B cell (primary cell): ENCODE measurements at regions not wholly inside any gene's neighbourhood (a gene's known extent, or its start where the extent isn't known, plus 50 kb on each side); places are given as distances from the start of the nearest gene placed in this dataset.

Source experiments
- ATAC-seq: fragments of 200-7000 bp; cut with Tn5 transposase; one replicate; pipeline ENCODE4 v1.10.0; 2021; ENCODE audit warnings: low read depth, mild to moderate bottlenecking, moderate number of reproducible peaks, moderate library complexity
- CTCF ChIA-PET: fragments of 350-600 bp; sonication (Branson Sonifier 250); formaldehyde crosslinking; loops from one replicate; lab custom pipeline; 2021; ENCODE audit warnings: antibody characterized with exemption, inconsistent platforms; lab: Charles Lee
- POLR2A ChIA-PET: fragments of 350-600 bp; sonication (Branson Sonifier 250); formaldehyde crosslinking; loops from one replicate; lab custom pipeline; 2021; ENCODE audit warnings: antibody characterized with exemption; lab: Charles Lee
- DNase-seq: peaks from one replicate; pipeline ENCODE4 v3.0.0; 2013
- H2AFZ ChIP-seq: 2 replicates; pipeline ENCODE4 v1.6.1; 2012; ENCODE audit warnings: mild to moderate bottlenecking, low read depth, low read length; ENCODE audit not compliant: insufficient read depth, poor library complexity, severe bottlenecking
- H3K27ac ChIP-seq, 2 donors: 1 replicate in 1 of 2; 2 replicates in 1 of 2; pipeline ENCODE4 v1.5.1; 2012 to 2013; ENCODE audit warnings: low read length in 2 of 2, mild to moderate bottlenecking in 2 of 2, moderate library complexity in 1 of 2
- H3K27me3 ChIP-seq, 4 experiments: fragments of 200-600 bp in 1 of 4; sonication (generic) in 1 of 4; replicated peaks in 1 of 4; 1 replicate in 2 of 4; 2 replicates in 2 of 4; pipeline versions ENCODE4 v1.6.1 to v1.7.0; 2013 to 2016; ENCODE audit warnings: low read length in 3 of 4, mild to moderate bottlenecking in 2 of 4, mixed read lengths in 1 of 4, moderate library complexity in 1 of 4; ENCODE audit not compliant: insufficient read depth in 4 of 4, control insufficient read depth in 3 of 4; ENCODE audit errors: control extremely low read depth in 1 of 4
- H3K36me3 ChIP-seq, 2 experiments: replicated peaks in 1 of 2; 1 replicate in 1 of 2; 2 replicates in 1 of 2; pipeline versions ENCODE4 v1.6.1 to v1.7.1; 2013; ENCODE audit warnings: low read length in 1 of 2; ENCODE audit not compliant: insufficient read depth in 2 of 2, control insufficient read depth in 1 of 2; ENCODE audit errors: control extremely low read depth in 1 of 2, extremely low read depth in 1 of 2
- H3K4me1 ChIP-seq, 2 donors: fragments of 200-600 bp in 1 of 2; sonication (generic) in 1 of 2; 1 replicate in 1 of 2; 2 replicates in 1 of 2; pipeline versions ENCODE4 v1.5.1 to v1.6.1; 2013 to 2017; ENCODE audit warnings: low read length in 2 of 2; ENCODE audit not compliant: control insufficient read depth in 2 of 2, insufficient read depth in 2 of 2
- H3K4me2 ChIP-seq: replicated peaks from 2 replicates; pipeline ENCODE3; 2012; ENCODE audit warnings: mild to moderate bottlenecking, low read depth, low read length; ENCODE audit not compliant: poor library complexity, severe bottlenecking
- H3K4me3 ChIP-seq, 5 experiments: fragments of 200-600 bp in 1 of 5; sonication (generic) in 1 of 5; 1 replicate in 3 of 5; 2 replicates in 2 of 5; pipeline versions ENCODE4 v1.5.1 to v1.7.0; 2011 to 2016; ENCODE audit warnings: low read length in 4 of 5, mild to moderate bottlenecking in 4 of 5, low read depth in 2 of 5, control low read depth in 1 of 5, moderate library complexity in 1 of 5; ENCODE audit not compliant: insufficient read depth in 1 of 5; ENCODE audit errors: control extremely low read depth in 1 of 5, extremely low read depth in 1 of 5
- H3K79me2 ChIP-seq: fragments of 200-600 bp; sonication (generic); one replicate; pipeline ENCODE4 v1.6.0; 2016; ENCODE audit warnings: low read length; ENCODE audit not compliant: control insufficient read depth, insufficient read depth
- H3K9ac ChIP-seq: fragments of 200-600 bp; sonication (generic); 2 replicates; pipeline ENCODE4 v1.6.1; 2017; ENCODE audit warnings: mild to moderate bottlenecking, low read length, moderate library complexity
- H3K9me3 ChIP-seq, 3 donors: one replicate each; pipeline versions ENCODE4 v1.6.1 to v1.7.1; 2013; ENCODE audit warnings: low read length in 2 of 3; ENCODE audit not compliant: control insufficient read depth in 2 of 3, insufficient read depth in 1 of 3; ENCODE audit errors: control extremely low read depth in 1 of 3
- H4K20me1 ChIP-seq: 2 replicates; pipeline ENCODE4 v1.6.0; 2012; ENCODE audit warnings: mild to moderate bottlenecking, low read length; ENCODE audit not compliant: insufficient read depth, control insufficient read depth, poor library complexity, severe bottlenecking
- H3K27ac Mint-ChIP-seq: one replicate; pipeline ENCODE4 v1.8.0; 2021; ENCODE audit warnings: mixed read lengths
- H3K27me3 Mint-ChIP-seq: one replicate; pipeline ENCODE4 v1.8.0; 2021; ENCODE audit warnings: mixed read lengths
- H3K4me1 Mint-ChIP-seq: one replicate; pipeline ENCODE4 v1.8.0; 2021; ENCODE audit warnings: mixed read lengths
- H3K4me3 Mint-ChIP-seq: one replicate; pipeline ENCODE4 v1.8.0; 2021; ENCODE audit warnings: mixed read lengths
- H3K9me3 Mint-ChIP-seq: one replicate; pipeline ENCODE4 v1.8.0; 2022; ENCODE audit warnings: mixed read lengths; ENCODE audit not compliant: insufficient read depth
- CTCF ChIP-seq: fragments of 200-600 bp; IDR thresholded peaks from one replicate; pipeline ENCODE4 v1.8.0; 2022; ENCODE audit warnings: antibody characterized with exemption, mild to moderate bottlenecking
- EZH2 ChIP-seq: IDR thresholded peaks from 2 replicates; pipeline ENCODE4 v1.6.1; 2012; ENCODE audit warnings: borderline replicate concordance, low read depth, mild to moderate bottlenecking, moderate library complexity, low read length; ENCODE audit not compliant: insufficient read depth, poor library complexity, severe bottlenecking
- WGBS: methylation state at CpG from one replicate; pipeline ENCODE4 v1.1.5; 2013; ENCODE audit warnings: missing lambda C conversion rate; ENCODE audit not compliant: insufficient coverage; 5-methylcytosine and 5-hydroxymethylcytosine counted together
- intact Hi-C: fragments of 100-400 bp; cut with micrococcal nuclease; formaldehyde crosslinking; loops from one replicate; pipeline ENCODE4 v1.10.0; 2022

DNA sequence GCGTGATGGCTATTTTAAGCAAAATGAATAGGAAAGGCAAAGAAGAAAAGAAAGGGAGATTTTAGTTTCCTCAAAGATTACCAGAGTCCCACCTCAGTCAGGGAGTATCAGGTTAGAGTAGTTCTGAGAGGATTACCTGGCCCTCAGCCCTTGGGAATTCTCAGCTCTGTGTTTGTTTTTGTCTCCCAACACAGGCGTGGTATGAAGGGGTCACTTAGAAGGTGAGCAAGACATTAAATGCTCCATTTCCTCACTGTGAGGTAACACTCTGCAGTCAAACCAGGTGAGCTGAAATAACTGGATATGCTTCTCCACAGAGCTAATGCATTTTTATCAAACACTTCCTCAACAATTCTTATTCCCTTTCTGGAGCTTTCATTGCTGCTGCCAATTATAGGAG is 232.2 kb downstream of the IKZF2 start:
- intact Hi-C loops = no loop called here
- Mint-ChIP-seq H3K27me3 (peaks cover 3% of the 10 kb centered on the region), H3K4me1 (peaks cover 7% of the 10 kb centered on the region), H3K4me3 (no peak overlapping the region), H3K9me3 (no peaks in the 10 kb centered on the region), H3K27ac (no peak overlapping the region)
- Histone ChIP-seq H3K9ac (no peak overlapping the region), H3K79me2 (no peaks in the 10 kb centered on the region), H3K27me3 (no peaks in the 10 kb centered on the region), H3K4me2 (no peak overlapping the region), H4K20me1 (no peaks in the 10 kb centered on the region), H3K36me3 (no peaks in the 10 kb centered on the region), H3K9me3 (no peaks in the 10 kb centered on the region), H2AFZ (no peak overlapping the region), H3K27ac (no peak overlapping the region), H3K4me1 (peaks cover 4 to 5% of the 10 kb centered on the region in 2 donors), H3K4me3 (no peak overlapping the region)
- no peak for TF ChIP-seq EZH2
- TF ChIP-seq CTCF = no peak
- no peak for ATAC-seq
- POLR2A ChIA-PET = no interaction called here
- WGBS = no CpG with 5 or more reads among the region's 2 CpGs
- CTCF ChIA-PET = no interaction called here
- DNase-seq = no peak

GRCh38 chr2:212918336-212918735 is 233.1 kb downstream of the IKZF2 start:
- intact Hi-C loops = no loop called here
- Histone ChIP-seq H3K27ac (no peak overlapping the region), H3K4me1 (peaks cover 4 to 5% of the 10 kb centered on the region in 2 donors), H3K36me3 (no peaks in the 10 kb centered on the region), H3K4me3 (no peak overlapping the region), H3K79me2 (no peaks in the 10 kb centered on the region), H3K27me3 (no peaks in the 10 kb centered on the region), H2AFZ (no peak overlapping the region), H3K9me3 (no peaks in the 10 kb centered on the region), H3K4me2 (no peak overlapping the region), H4K20me1 (no peaks in the 10 kb centered on the region), H3K9ac (no peak overlapping the region)
- Mint-ChIP-seq H3K9me3 (no peaks in the 10 kb centered on the region), H3K27me3 (peaks cover 3% of the 10 kb centered on the region), H3K4me1 (peaks cover 7% of the 10 kb centered on the region), H3K27ac (no peak overlapping the region), H3K4me3 (no peak overlapping the region)
- no peak for DNase-seq
- CTCF ChIA-PET = no interaction called here
- no peak for ATAC-seq
- TF ChIP-seq CTCF (no peak), EZH2 (no peak)
- POLR2A ChIA-PET = no interaction called here
